ENCODE measurements at regions not wholly inside any gene's neighbourhood (a gene's known extent, or its start where the extent isn't known, plus 50 kb on each side); places are given as distances from the start of the nearest gene placed in this dataset.

DNA sequence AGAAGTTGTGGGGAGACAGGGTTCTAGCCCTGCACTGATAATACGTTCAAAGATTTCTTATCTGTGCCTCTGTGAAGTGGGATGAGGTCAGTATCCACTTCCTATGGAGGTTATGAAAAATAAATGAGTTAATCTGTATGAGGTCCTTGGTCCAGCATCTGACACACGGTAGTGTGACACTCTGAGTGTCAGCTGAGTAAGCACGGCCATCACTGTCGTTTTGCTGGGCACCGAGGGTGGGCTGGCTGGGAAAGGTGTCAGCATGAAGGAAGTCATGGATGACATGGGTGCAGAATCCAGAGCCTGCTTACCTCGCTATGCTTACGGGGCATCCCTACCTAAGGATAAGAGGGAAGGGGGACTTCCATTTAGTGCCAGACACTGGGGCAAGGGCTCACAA lies 150.3 kb downstream of the INHBB start:
- Histone ChIP-seq H3K9me3 (ENCODE audit: control insufficient read depth in 2 of 2, insufficient read depth in 1 of 2, low read length in 1 of 2) (no peaks in the 10 kb centered on the region), H3K27me3 (ENCODE audit: control insufficient read depth in 2 of 2, insufficient read depth in 1 of 2, low read length in 1 of 2) (no peaks in the 10 kb centered on the region), H3K36me3 (ENCODE audit: control insufficient read depth in 2 of 2, insufficient read depth in 2 of 2, low read length in 1 of 2) (no peaks in the 10 kb centered on the region), H3K27ac (ENCODE audit: low read depth in 1 of 2, low read length in 1 of 2) (no peak overlapping the region), H3K4me3 (ENCODE audit: low read length in 2 of 2) (no peak overlapping the region), H3K4me1 (ENCODE audit: control insufficient read depth in 2 of 2, insufficient read depth in 2 of 2, low read length in 2 of 2) (peaks cover 0 to 3% of the 10 kb centered on the region in 2 donors)
- 78% methylated on average over 7 of the region's 7 CpGs for WGBS
- DNase-seq (ENCODE audit: low read depth in 6 of 9, low spot score in 9 of 9): no peak

DNA sequence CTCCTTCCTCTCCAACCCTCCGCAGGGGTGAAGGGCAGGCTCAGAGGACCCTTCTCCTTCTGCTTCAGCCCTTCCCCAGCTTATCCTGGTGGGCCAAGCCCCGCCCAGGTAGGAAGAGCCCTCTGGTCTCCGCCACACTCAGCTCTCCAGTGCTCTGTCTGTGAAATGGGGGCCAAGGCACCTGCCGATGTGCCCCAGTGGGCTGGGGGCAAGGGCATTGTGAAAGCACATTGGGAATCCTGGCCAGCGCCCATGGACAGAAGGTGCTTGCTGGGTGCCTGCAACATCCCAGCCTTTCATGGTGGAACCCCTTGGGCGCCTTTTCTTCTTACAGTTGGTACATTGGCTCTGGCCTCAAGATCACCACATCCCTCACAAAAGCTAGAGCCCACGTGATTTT lies 150.8 kb downstream of the INHBB start:
- peaks cover 0 to 3% of the 10 kb centered on the region in 2 donors for H3K4me1 ChIP-seq (ENCODE audit: control insufficient read depth in 2 of 2, insufficient read depth in 2 of 2, low read length in 2 of 2)
- DNase-seq (ENCODE audit: low read depth in 6 of 9, low spot score in 9 of 9): no peak
- no peak overlapping the region for H3K4me3 ChIP-seq (ENCODE audit: low read length in 2 of 2)
- no peaks in the 10 kb centered on the region for H3K27me3 ChIP-seq (ENCODE audit: control insufficient read depth in 2 of 2, insufficient read depth in 1 of 2, low read length in 1 of 2)
- H3K27ac ChIP-seq (ENCODE audit: low read depth in 1 of 2, low read length in 1 of 2): no peak overlapping the region
- no peaks in the 10 kb centered on the region for H3K36me3 ChIP-seq (ENCODE audit: control insufficient read depth in 2 of 2, insufficient read depth in 2 of 2, low read length in 1 of 2)
- no peaks in the 10 kb centered on the region for H3K9me3 ChIP-seq (ENCODE audit: control insufficient read depth in 2 of 2, insufficient read depth in 1 of 2, low read length in 1 of 2)
- 86% methylated on average over 7 of the region's 7 CpGs for whole genome bisulfite sequencing

DNA sequence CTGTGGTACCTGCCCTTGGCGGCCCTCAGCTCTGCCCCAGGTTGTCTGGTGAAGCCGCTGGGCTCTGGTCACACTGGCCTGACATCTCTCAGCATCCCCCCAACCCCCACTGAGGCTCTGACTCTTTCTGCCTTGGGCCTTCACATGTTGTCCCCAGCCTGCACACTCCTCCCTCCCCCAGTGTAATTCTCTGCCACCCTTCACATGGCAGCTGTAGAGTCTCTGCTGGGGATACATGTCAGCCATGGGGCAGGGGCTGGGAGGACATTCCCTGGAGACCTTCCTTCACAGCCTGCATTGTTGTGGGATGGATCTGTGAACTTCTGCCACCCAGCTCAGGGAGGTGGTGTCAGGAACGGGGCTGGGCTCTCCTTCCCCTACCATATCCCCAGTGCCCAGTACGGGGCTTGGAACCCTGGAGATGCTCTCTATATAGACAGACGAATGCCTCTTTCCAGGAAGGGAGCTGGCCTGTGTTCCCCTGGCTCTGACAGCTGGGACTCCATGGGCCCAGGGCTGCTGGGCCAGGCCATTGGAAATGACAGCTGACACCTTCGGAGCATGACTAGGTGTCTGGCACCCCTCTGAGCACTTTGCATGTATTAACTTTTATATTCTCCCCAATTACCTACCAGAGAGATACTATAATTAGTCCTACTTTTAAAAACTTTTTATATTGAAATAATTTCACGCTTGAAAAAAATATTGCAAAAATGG lies 151.5 kb downstream of the INHBB start:
- no peak overlapping the region for H3K27ac ChIP-seq (ENCODE audit: low read depth in 1 of 2, low read length in 1 of 2)
- no peaks in the 10 kb centered on the region for H3K27me3 ChIP-seq (ENCODE audit: control insufficient read depth in 2 of 2, insufficient read depth in 1 of 2, low read length in 1 of 2)
- H3K36me3 ChIP-seq (ENCODE audit: control insufficient read depth in 2 of 2, insufficient read depth in 2 of 2, low read length in 1 of 2): no peaks in the 10 kb centered on the region
- H3K4me3 ChIP-seq (ENCODE audit: low read length in 2 of 2): no peak overlapping the region
- DNase-seq (ENCODE audit: low read depth in 6 of 9, low spot score in 9 of 9): no peak
- 95% methylated on average over 7 of the region's 7 CpGs for WGBS
- no peaks in the 10 kb centered on the region for H3K9me3 ChIP-seq (ENCODE audit: control insufficient read depth in 2 of 2, insufficient read depth in 1 of 2, low read length in 1 of 2)
- H3K4me1 ChIP-seq (ENCODE audit: control insufficient read depth in 2 of 2, insufficient read depth in 2 of 2, low read length in 2 of 2): peaks cover 0 to 3% of the 10 kb centered on the region in 2 donors

DNA sequence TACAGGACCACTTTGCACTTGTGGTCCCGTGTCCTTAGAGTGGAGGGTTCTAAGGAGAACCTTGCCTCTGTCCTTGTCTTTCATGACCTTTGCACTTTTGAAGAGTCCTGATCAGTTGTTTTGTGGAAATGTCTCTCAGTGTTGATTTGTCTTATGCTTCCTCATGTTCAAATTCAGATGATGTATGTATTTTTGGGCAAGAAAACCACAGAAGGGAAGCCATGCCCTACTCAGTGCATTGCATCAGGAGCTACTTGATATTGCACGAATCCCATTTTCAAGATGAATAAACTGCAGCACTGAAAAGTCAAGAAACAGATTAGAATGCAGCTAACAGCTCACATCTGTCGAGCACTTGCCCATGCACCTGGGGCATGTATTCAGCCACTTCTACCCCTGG lies 152.2 kb downstream of the INHBB start:
- H3K27ac ChIP-seq (ENCODE audit: low read depth in 1 of 2, low read length in 1 of 2): no peak overlapping the region
- no peaks in the 10 kb centered on the region for H3K9me3 ChIP-seq (ENCODE audit: control insufficient read depth in 2 of 2, insufficient read depth in 1 of 2, low read length in 1 of 2)
- H3K27me3 ChIP-seq (ENCODE audit: control insufficient read depth in 2 of 2, insufficient read depth in 1 of 2, low read length in 1 of 2): no peaks in the 10 kb centered on the region
- DNase-seq (ENCODE audit: low read depth in 6 of 9, low spot score in 9 of 9): no peak
- no peaks in the 10 kb centered on the region for H3K36me3 ChIP-seq (ENCODE audit: control insufficient read depth in 2 of 2, insufficient read depth in 2 of 2, low read length in 1 of 2)
- peaks cover 0 to 3% of the 10 kb centered on the region in 2 donors for H3K4me1 ChIP-seq (ENCODE audit: control insufficient read depth in 2 of 2, insufficient read depth in 2 of 2, low read length in 2 of 2)
- whole genome bisulfite sequencing: 90% methylated on average over 3 of the region's 3 CpGs
- no peak overlapping the region for H3K4me3 ChIP-seq (ENCODE audit: low read length in 2 of 2)

DNA sequence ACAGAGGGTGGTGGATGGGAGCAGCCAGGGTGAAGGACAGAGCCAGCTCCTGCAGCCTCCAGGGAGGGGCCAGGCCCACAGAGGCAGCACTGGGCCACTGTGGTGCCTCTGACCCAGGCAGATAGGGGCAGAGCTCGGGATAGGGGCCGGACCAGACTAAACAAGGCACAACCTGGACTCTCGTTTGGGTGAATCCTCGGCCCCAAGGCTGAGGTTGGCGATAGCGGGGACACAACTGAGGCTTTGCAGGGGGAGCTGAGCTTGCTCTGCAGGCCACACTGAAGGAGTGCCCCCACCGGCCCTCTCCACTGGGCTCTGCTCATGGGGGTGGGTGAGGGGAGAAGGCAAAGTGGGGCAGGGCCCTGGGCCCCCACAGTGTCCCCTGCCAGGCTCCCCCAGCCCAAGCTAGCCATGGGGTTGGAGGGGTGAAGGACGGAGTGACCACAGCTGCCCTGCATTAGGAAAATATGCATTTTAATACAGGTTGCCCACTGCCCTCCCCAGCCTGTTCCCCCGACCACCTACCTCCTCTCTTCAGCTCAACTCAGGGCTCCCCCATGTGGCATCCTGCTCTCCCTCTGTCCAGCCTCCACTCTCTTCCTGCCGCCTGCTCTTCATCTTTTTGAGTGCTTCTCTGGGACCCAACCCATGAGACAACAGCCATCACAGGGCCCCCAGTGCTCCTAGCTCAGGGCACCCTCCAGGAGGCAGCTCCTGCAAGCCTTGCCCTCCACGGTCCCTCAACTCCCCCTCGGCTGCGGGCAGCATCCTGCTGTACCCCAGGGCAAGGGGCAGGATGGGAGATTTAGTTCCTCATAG lies 152.8 kb downstream of the INHBB start:
- WGBS: 85% methylated on average over 13 of the region's 13 CpGs
- Histone ChIP-seq H3K4me3 (ENCODE audit: low read length in 2 of 2) (no peak overlapping the region), H3K27me3 (ENCODE audit: control insufficient read depth in 2 of 2, insufficient read depth in 1 of 2, low read length in 1 of 2) (no peaks in the 10 kb centered on the region), H3K36me3 (ENCODE audit: control insufficient read depth in 2 of 2, insufficient read depth in 2 of 2, low read length in 1 of 2) (no peaks in the 10 kb centered on the region), H3K4me1 (ENCODE audit: control insufficient read depth in 2 of 2, insufficient read depth in 2 of 2, low read length in 2 of 2) (no peaks in the 10 kb centered on the region), H3K27ac (ENCODE audit: low read depth in 1 of 2, low read length in 1 of 2) (no peak overlapping the region), H3K9me3 (ENCODE audit: control insufficient read depth in 2 of 2, insufficient read depth in 1 of 2, low read length in 1 of 2) (no peaks in the 10 kb centered on the region)
- no peak for DNase-seq (ENCODE audit: low read depth in 6 of 9, low spot score in 9 of 9)

DNA sequence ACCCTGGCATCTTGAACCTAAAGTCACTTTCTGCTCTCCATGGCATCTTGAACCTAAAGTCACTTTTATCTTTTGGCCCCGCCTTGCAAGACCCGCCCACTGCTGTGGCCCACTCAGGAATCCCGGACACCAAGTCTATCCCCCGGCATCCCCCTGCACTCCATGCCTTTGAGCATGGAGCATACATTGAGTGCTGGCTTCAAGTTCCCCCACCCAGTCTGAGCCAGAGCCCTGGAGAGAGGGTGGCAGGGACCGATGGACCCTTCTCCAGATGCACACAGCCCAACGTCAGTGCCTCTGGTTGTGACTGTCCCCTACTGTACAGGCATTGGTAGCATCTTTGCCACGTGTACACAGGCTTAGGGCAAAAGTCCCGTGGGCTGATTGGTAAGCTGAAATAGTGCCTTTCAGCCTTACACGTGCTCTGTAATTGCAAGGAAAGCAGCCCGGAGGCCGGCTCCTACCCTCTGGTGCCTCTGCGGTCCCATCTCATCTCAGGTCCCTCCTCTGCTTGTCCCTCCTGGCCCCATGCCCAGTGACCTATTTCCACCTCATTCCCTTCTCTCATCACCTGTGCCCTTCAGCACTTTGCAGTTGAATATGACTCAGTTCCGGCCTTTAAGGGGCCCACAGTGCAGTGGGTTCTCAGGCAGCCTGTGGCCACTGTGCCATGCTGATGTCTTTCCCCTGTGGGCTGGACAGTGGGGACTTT lies 154.0 kb downstream of the INHBB start:
- Histone ChIP-seq H3K9me3 (ENCODE audit: control insufficient read depth in 2 of 2, insufficient read depth in 1 of 2, low read length in 1 of 2) (no peaks in the 10 kb centered on the region), H3K27ac (ENCODE audit: low read depth in 1 of 2, low read length in 1 of 2) (no peak overlapping the region), H3K4me1 (ENCODE audit: control insufficient read depth in 2 of 2, insufficient read depth in 2 of 2, low read length in 2 of 2) (no peaks in the 10 kb centered on the region), H3K4me3 (ENCODE audit: low read length in 2 of 2) (no peak overlapping the region), H3K27me3 (ENCODE audit: control insufficient read depth in 2 of 2, insufficient read depth in 1 of 2, low read length in 1 of 2) (no peaks in the 10 kb centered on the region), H3K36me3 (ENCODE audit: control insufficient read depth in 2 of 2, insufficient read depth in 2 of 2, low read length in 1 of 2) (no peaks in the 10 kb centered on the region)
- no peak for DNase-seq (ENCODE audit: low read depth in 6 of 9, low spot score in 9 of 9)
- WGBS: 94% methylated on average over 13 of the region's 13 CpGs

DNA sequence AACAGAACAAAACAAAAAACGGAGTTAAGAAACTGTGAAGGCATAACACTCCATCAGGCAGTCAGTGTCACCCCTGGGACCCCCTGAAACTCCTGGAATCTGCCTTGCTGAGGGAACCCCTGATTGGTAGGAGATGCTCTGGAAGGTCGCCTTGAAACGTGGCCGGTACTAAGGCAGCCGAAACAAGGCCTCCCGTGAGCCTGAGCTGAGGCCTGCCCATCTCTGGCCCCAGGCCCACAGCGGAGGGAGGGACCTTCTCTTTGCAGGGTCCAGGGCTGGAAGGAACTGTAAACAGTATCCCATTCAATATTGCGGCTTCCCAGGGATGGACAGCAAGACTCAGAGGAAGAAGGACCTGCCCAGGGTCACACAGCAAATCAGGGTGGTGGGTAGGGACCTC lies 155.7 kb downstream of the INHBB start:
- DNase-seq (ENCODE audit: low read depth in 6 of 9, low spot score in 9 of 9): no peak
- Histone ChIP-seq H3K4me1 (ENCODE audit: control insufficient read depth in 2 of 2, insufficient read depth in 2 of 2, low read length in 2 of 2) (no peaks in the 10 kb centered on the region), H3K36me3 (ENCODE audit: control insufficient read depth in 2 of 2, insufficient read depth in 2 of 2, low read length in 1 of 2) (no peaks in the 10 kb centered on the region), H3K9me3 (ENCODE audit: control insufficient read depth in 2 of 2, insufficient read depth in 1 of 2, low read length in 1 of 2) (no peaks in the 10 kb centered on the region), H3K27me3 (ENCODE audit: control insufficient read depth in 2 of 2, insufficient read depth in 1 of 2, low read length in 1 of 2) (no peaks in the 10 kb centered on the region), H3K27ac (ENCODE audit: low read depth in 1 of 2, low read length in 1 of 2) (no peak overlapping the region), H3K4me3 (ENCODE audit: low read length in 2 of 2) (no peak overlapping the region)
- WGBS: 93% methylated on average over 8 of the region's 8 CpGs

DNA sequence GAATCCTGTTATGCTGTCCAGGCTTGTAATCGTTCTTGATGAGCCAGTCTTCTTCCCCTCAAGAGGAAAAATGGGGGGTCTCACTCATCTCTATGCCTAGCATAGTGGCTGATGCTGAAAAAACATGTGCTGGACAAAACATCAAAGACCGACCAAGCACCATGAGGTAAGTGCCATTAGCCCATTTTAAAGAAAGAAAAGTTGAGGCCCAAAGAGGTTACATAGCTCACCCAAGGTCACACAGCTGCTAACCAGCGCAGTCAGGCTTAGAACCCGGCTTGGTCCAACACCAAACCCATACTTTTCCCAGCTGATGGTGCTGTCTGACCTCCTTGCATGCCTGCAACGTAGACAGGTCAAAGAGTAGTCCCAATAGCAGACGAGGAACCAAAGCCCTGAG lies 156.4 kb downstream of the INHBB start:
- Histone ChIP-seq H3K9me3 (ENCODE audit: control insufficient read depth in 2 of 2, insufficient read depth in 1 of 2, low read length in 1 of 2) (no peaks in the 10 kb centered on the region), H3K27me3 (ENCODE audit: control insufficient read depth in 2 of 2, insufficient read depth in 1 of 2, low read length in 1 of 2) (no peaks in the 10 kb centered on the region), H3K4me3 (ENCODE audit: low read length in 2 of 2) (no peak overlapping the region), H3K27ac (ENCODE audit: low read depth in 1 of 2, low read length in 1 of 2) (no peak overlapping the region), H3K36me3 (ENCODE audit: control insufficient read depth in 2 of 2, insufficient read depth in 2 of 2, low read length in 1 of 2) (no peaks in the 10 kb centered on the region), H3K4me1 (ENCODE audit: control insufficient read depth in 2 of 2, insufficient read depth in 2 of 2, low read length in 2 of 2) (no peaks in the 10 kb centered on the region)
- DNase-seq (ENCODE audit: low read depth in 6 of 9, low spot score in 9 of 9): no peak
- WGBS: 92% methylated on average over 6 of the region's 6 CpGs

DNA sequence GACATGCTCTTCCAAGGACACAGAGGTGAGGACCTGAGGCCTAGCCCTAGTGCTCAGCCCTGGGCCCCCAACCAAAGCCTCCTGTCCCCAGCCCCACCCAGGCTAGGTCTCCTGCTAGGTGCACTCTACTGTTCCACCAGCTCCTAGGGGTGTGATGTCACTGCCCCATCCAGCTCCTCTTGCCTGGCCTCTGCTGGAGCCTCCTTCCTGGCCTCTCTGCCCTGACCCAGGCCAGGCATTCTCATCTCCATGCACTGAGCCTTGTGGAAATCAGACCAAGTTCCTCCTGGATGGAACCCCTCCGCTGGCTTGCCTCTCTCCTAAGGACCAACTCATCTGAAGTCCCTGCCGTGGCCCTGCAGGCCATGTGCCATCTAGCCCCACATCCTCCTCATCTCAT lies 156.8 kb downstream of the INHBB start:
- Histone ChIP-seq H3K9me3 (ENCODE audit: control insufficient read depth in 2 of 2, insufficient read depth in 1 of 2, low read length in 1 of 2) (no peaks in the 10 kb centered on the region), H3K36me3 (ENCODE audit: control insufficient read depth in 2 of 2, insufficient read depth in 2 of 2, low read length in 1 of 2) (no peaks in the 10 kb centered on the region), H3K4me3 (ENCODE audit: low read length in 2 of 2) (no peak overlapping the region), H3K27ac (ENCODE audit: low read depth in 1 of 2, low read length in 1 of 2) (no peak overlapping the region), H3K27me3 (ENCODE audit: control insufficient read depth in 2 of 2, insufficient read depth in 1 of 2, low read length in 1 of 2) (no peaks in the 10 kb centered on the region), H3K4me1 (ENCODE audit: control insufficient read depth in 2 of 2, insufficient read depth in 2 of 2, low read length in 2 of 2) (no peaks in the 10 kb centered on the region)
- DNase-seq (ENCODE audit: low read depth in 6 of 9, low spot score in 9 of 9): no peak
- 95% methylated on average over 2 of the region's 2 CpGs for WGBS
